NT2/D1 (cell line): ENCODE measurements at regions not wholly inside any gene's neighbourhood (a gene's known extent, or its start where the extent isn't known, plus 50 kb on each side); places are given as distances from the start of the nearest gene placed in this dataset.

Experiments
- YY1 ChIP-seq: IDR thresholded peaks from 2 replicates; pipeline ENCODE4 v1.6.1; 2011; ENCODE audit not compliant: insufficient read length, insufficient read depth
- ZNF274 ChIP-seq: IDR thresholded peaks from 2 replicates; pipeline ENCODE4 v1.6.1; 2011; ENCODE audit warnings: mild to moderate bottlenecking, low read depth, low read length

DNA sequence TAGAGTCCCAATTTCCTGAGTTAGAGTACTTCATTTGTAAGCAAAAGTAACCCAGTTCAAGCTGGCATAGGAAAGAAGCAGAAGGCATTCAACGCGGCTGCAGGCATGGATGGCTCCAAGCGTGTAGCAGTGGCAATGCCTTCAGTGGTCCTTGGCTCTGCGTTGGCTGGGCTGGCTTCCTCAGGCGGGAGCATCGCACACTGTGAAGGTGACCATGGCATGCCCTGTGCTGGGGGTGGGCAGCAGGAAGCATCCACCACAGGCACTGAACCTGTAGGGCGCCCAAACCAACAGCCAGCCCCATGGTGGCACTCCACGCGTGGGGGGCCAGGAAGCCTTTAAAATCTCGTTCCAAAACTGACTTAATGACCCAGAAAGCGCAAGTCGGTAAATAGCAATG, 53.6 kb upstream of the SPACA7 start:
- TF ChIP-seq ZNF274, result no peak
- TF ChIP-seq YY1, result no peak
